ENCODE measurements at regions not wholly inside any gene's neighbourhood (a gene's known extent, or its start where the extent isn't known, plus 50 kb on each side); places are given as distances from the start of the nearest gene placed in this dataset.

GRCh38 chr2:60321816-60322215, 231.6 kb downstream of the BCL11A start:
- no peak for DNase-seq (ENCODE audit: low read depth in 3 of 3)

GRCh38 chr2:60320724-60321123, 232.7 kb downstream of the BCL11A start:
- DNase-seq (ENCODE audit: low read depth in 3 of 3), result no peak

- no peak for DNase-seq (ENCODE audit: low read depth in 3 of 3)
Measured at GRCh38 chr2:60319031-60319547, 234.4 kb downstream of the BCL11A start.

GRCh38 chr2:60318544-60318943, 234.9 kb downstream of the BCL11A start:
- no peak for DNase-seq (ENCODE audit: low read depth in 3 of 3)

GRCh38 chr2:60317844-60318243, 235.6 kb downstream of the BCL11A start:
- DNase-seq (ENCODE audit: low read depth in 3 of 3), result no peak

- no peak for DNase-seq (ENCODE audit: low read depth in 3 of 3)
Measured at GRCh38 chr2:60317034-60317386, 236.4 kb downstream of the BCL11A start.

GRCh38 chr2:60316381-60317033, 236.9 kb downstream of the BCL11A start:
- DNase-seq (ENCODE audit: low read depth in 3 of 3), result no peak

- no peak for DNase-seq (ENCODE audit: low read depth in 3 of 3)
Measured at GRCh38 chr2:60313470-60314172, 239.8 kb downstream of the BCL11A start.

GRCh38 chr2:60312618-60313017, 240.8 kb downstream of the BCL11A start:
- DNase-seq (ENCODE audit: low read depth in 3 of 3), result no peak

GRCh38 chr2:60311524-60311923, 241.9 kb downstream of the BCL11A start:
- no peak for DNase-seq (ENCODE audit: low read depth in 3 of 3)

GRCh38 chr2:60309941-60310660, 243.4 kb downstream of the BCL11A start:
- no peak for DNase-seq (ENCODE audit: low read depth in 3 of 3)

GRCh38 chr2:60309336-60309735, 244.1 kb downstream of the BCL11A start:
- no peak for DNase-seq (ENCODE audit: low read depth in 3 of 3)

GRCh38 chr2:60306267-60306861, 247.1 kb downstream of the BCL11A start:
- no peak for DNase-seq (ENCODE audit: low read depth in 3 of 3)

- DNase-seq (ENCODE audit: low read depth in 3 of 3), result no peak
Measured at GRCh38 chr2:60303680-60304079, 249.8 kb downstream of the BCL11A start.

GRCh38 chr2:60302377-60303126, 250.9 kb downstream of the BCL11A start:
- DNase-seq (ENCODE audit: low read depth in 3 of 3), result no peak

- DNase-seq (ENCODE audit: low read depth in 3 of 3), result no peak
Measured at GRCh38 chr2:60301726-60302125, 251.7 kb downstream of the BCL11A start.

GRCh38 chr2:60299179-60299578, 254.3 kb downstream of the BCL11A start:
- DNase-seq (ENCODE audit: low read depth in 3 of 3), result no peak

- no peak for DNase-seq (ENCODE audit: low read depth in 3 of 3)
Measured at GRCh38 chr2:60298006-60298696, 255.3 kb downstream of the BCL11A start.

GRCh38 chr2:60297296-60298005, 256.0 kb downstream of the BCL11A start:
- no peak for DNase-seq (ENCODE audit: low read depth in 3 of 3)

GRCh38 chr2:60296219-60296955, 257.1 kb downstream of the BCL11A start:
- no peak for DNase-seq (ENCODE audit: low read depth in 3 of 3)
